Liver (tissue), 8 donors: ENCODE measurements at regions not wholly inside any gene's neighbourhood (a gene's known extent, or its start where the extent isn't known, plus 50 kb on each side); places are given as distances from the start of the nearest gene placed in this dataset.

Experiments
- DNase-seq: peaks from one replicate; pipeline ENCODE4 v3.0.0-alpha.2; 2017; ENCODE audit warnings: low spot score
- H3K27ac ChIP-seq, 2 donors: one replicate each; pipeline ENCODE4 v1.7.0; 2013; ENCODE audit warnings: inconsistent platforms in 2 of 2, low read length in 2 of 2, control low read depth in 1 of 2, low read depth in 1 of 2, mild to moderate bottlenecking in 1 of 2
- H3K27me3 ChIP-seq, 4 donors: one replicate each; pipeline versions ENCODE4 v1.6.1 to v1.7.0; 2013; ENCODE audit warnings: low read length in 3 of 4, inconsistent platforms in 1 of 4, mild to moderate bottlenecking in 1 of 4, moderate library complexity in 1 of 4; ENCODE audit not compliant: control insufficient read depth in 4 of 4, insufficient read depth in 4 of 4
- H3K36me3 ChIP-seq, 4 donors: one replicate each; pipeline versions ENCODE4 v1.6.1 to v1.7.0; 2013; ENCODE audit warnings: low read length in 3 of 4, mild to moderate bottlenecking in 3 of 4, low read depth in 1 of 4, moderate library complexity in 1 of 4; ENCODE audit not compliant: control insufficient read depth in 4 of 4, insufficient read depth in 3 of 4
- H3K4me1 ChIP-seq, 4 donors: one replicate each; pipeline versions ENCODE4 v1.6.1 to v1.7.0; 2013; ENCODE audit warnings: low read length in 3 of 4, mild to moderate bottlenecking in 3 of 4, moderate library complexity in 1 of 4; ENCODE audit not compliant: control insufficient read depth in 4 of 4, insufficient read depth in 4 of 4
- H3K4me3 ChIP-seq, 3 donors: one replicate each; pipeline versions ENCODE4 v1.6.1 to v1.7.0; 2013; ENCODE audit warnings: low read length in 3 of 3, control low read depth in 1 of 3, low read depth in 1 of 3, mild to moderate bottlenecking in 1 of 3
- H3K9ac ChIP-seq, 2 donors: one replicate each; pipeline ENCODE4 v1.7.0; 2013; ENCODE audit warnings: low read length in 2 of 2, mild to moderate bottlenecking in 2 of 2, moderate library complexity in 2 of 2, control low read depth in 1 of 2, low read depth in 1 of 2
- H3K9me3 ChIP-seq, 4 donors: one replicate each; pipeline versions ENCODE4 v1.6.1 to v1.7.0; 2013; ENCODE audit warnings: low read length in 3 of 4; ENCODE audit not compliant: control insufficient read depth in 4 of 4
- ATF3 ChIP-seq: IDR thresholded peaks from 2 replicates; pipeline ENCODE4 v1.6.1; 2016; ENCODE audit warnings: antibody characterized with exemption
- CTCF ChIP-seq: fragments of 150-350 bp; IDR thresholded peaks from 2 replicates; pipeline ENCODE4 v1.5.1; 2017; ENCODE audit warnings: improper control_type of control experiment, low read depth, low read length; ENCODE audit not compliant: missing input control
- FOXA1 ChIP-seq: IDR thresholded peaks from 2 replicates; pipeline ENCODE4 v1.6.1; 2016; ENCODE audit warnings: antibody characterized with exemption
- FOXA2 ChIP-seq: IDR thresholded peaks from 2 replicates; pipeline ENCODE4 v1.6.1; 2016; ENCODE audit warnings: antibody characterized with exemption
- GABPA ChIP-seq, 2 donors: IDR thresholded peaks in 1 of 2; conservative IDR thresholded peaks in 1 of 2; 2 replicates each; pipeline ENCODE4 v1.6.1; 2016; ENCODE audit warnings: antibody characterized with exemption in 2 of 2, mild to moderate bottlenecking in 1 of 2, moderate library complexity in 1 of 2
- HNF4A ChIP-seq, 2 donors: conservative IDR thresholded peaks; 2 replicates each; pipeline ENCODE4 v1.6.1; 2016; ENCODE audit warnings: antibody characterized with exemption in 2 of 2, mild to moderate bottlenecking in 2 of 2
- JUND ChIP-seq, 2 donors: IDR thresholded peaks; 2 replicates each; pipeline ENCODE4 v1.6.1; 2016; ENCODE audit warnings: antibody characterized with exemption in 2 of 2
- MAX ChIP-seq: IDR thresholded peaks from 2 replicates; pipeline ENCODE4 v1.6.1; 2016; ENCODE audit warnings: antibody characterized with exemption
- NR2F2 ChIP-seq: IDR thresholded peaks from 2 replicates; pipeline ENCODE4 v1.6.1; 2016; ENCODE audit warnings: antibody characterized with exemption
- RAD21 ChIP-seq, 2 donors: IDR thresholded peaks; 2 replicates each; pipeline ENCODE4 v1.6.1; 2016; ENCODE audit warnings: antibody characterized with exemption in 2 of 2, mild to moderate bottlenecking in 2 of 2
- REST ChIP-seq: IDR thresholded peaks from 2 replicates; pipeline ENCODE4 v1.6.1; 2016; ENCODE audit warnings: antibody characterized with exemption, mild to moderate bottlenecking
- SP1 ChIP-seq: IDR thresholded peaks from 2 replicates; pipeline ENCODE4 v1.6.1; 2018; ENCODE audit warnings: antibody characterized with exemption, mild to moderate bottlenecking
- TAF1 ChIP-seq: conservative IDR thresholded peaks from 2 replicates; pipeline ENCODE4 v1.6.1; 2016; ENCODE audit warnings: antibody characterized with exemption, mild to moderate bottlenecking
- YY1 ChIP-seq: IDR thresholded peaks from 2 replicates; pipeline ENCODE4 v1.6.1; 2016; ENCODE audit warnings: antibody characterized with exemption, mild to moderate bottlenecking
- ZBTB33 ChIP-seq: IDR thresholded peaks from 2 replicates; pipeline ENCODE4 v1.6.1; 2016; ENCODE audit warnings: antibody characterized with exemption
- WGBS: extraction: QIAGEN DNeasy Blood & Tissue Kit; methylation state at CpG from one replicate; pipeline ENCODE4 v1.1.7; 2013; 5-methylcytosine and 5-hydroxymethylcytosine counted together
- donor health status: healthy.
- donor health status: healthy.
- donor health status: healthy.
- donor health status: healthy.
- donor health status: healthy.

GRCh38 chr10:6774406-6774805 lies 194.3 kb upstream of the PRKCQ start:
- H3K9me3 ChIP-seq = peaks cover 0 to 6% (median 0%) of the 10 kb centered on the region in 4 donors
- no peak overlapping the region for H3K9ac ChIP-seq
- 64% methylated on average over 3 of the region's 3 CpGs for WGBS
- H3K27ac ChIP-seq = no peak overlapping the region
- TF ChIP-seq REST (no peak), FOXA2 (no peak), ATF3 (no peak), NR2F2 (no peak), FOXA1 (no peak), TAF1 (no peak), HNF4A (conservative IDR thresholded peaks at IDR 0.05) (no peak), GABPA (IDR thresholded peaks at IDR 0.05 in 1 of 2, conservative IDR thresholded peaks at IDR 0.05 in 1 of 2) (no peak), YY1 (no peak), MAX (no peak)
- no peaks in the 10 kb centered on the region for H3K36me3 ChIP-seq
- H3K4me1 ChIP-seq = no peaks in the 10 kb centered on the region
- H3K4me3 ChIP-seq = no peak overlapping the region
- no peaks in the 10 kb centered on the region for H3K27me3 ChIP-seq
- no peak for DNase-seq

- Histone ChIP-seq H3K9me3 (peaks cover 0 to 6% (median 0%) of the 10 kb centered on the region in 4 donors), H3K4me3 (no peak overlapping the region), H3K9ac (no peak overlapping the region), H3K27me3 (no peaks in the 10 kb centered on the region), H3K4me1 (no peaks in the 10 kb centered on the region), H3K36me3 (no peaks in the 10 kb centered on the region), H3K27ac (no peak overlapping the region)
- no peak for DNase-seq
- TF ChIP-seq GABPA (IDR thresholded peaks at IDR 0.05 in 1 of 2, conservative IDR thresholded peaks at IDR 0.05 in 1 of 2) = no peak
- TF ChIP-seq FOXA1 = no peak
- no peak for TF ChIP-seq YY1
- WGBS = 69% methylated on average over 3 of the region's 3 CpGs
Observed at GRCh38 chr10:6771331-6771730, 191.3 kb upstream of the PRKCQ start.

GRCh38 chr10:6770846-6771245 lies 190.8 kb upstream of the PRKCQ start:
- TF ChIP-seq RAD21 (IDR thresholded peaks at IDR 0.05) (no peak), JUND (IDR thresholded peaks at IDR 0.05) (no peak), NR2F2 (no peak), ZBTB33 (no peak), CTCF (no peak), MAX (no peak), SP1 (no peak), YY1 (no peak)
- Histone ChIP-seq H3K4me1 (no peaks in the 10 kb centered on the region), H3K36me3 (no peaks in the 10 kb centered on the region), H3K9ac (no peak overlapping the region), H3K27me3 (no peaks in the 10 kb centered on the region), H3K9me3 (peaks cover 0 to 6% (median 0%) of the 10 kb centered on the region in 4 donors), H3K4me3 (no peak overlapping the region), H3K27ac (no peak overlapping the region)
- DNase-seq = no peak
- WGBS = 55% methylated on average over 6 of the region's 6 CpGs
